ENCODE measurements at regions not wholly inside any gene's neighbourhood (a gene's known extent, or its start where the extent isn't known, plus 50 kb on each side); places are given as distances from the start of the nearest gene placed in this dataset.
"Not testable (repeated sequence)": the region's sequence is repeated elsewhere in the genome, so short reads cannot be mapped to it uniquely, and the experiment has no call there.

GRCh38 chr6:74568861-74569260, 637.0 kb downstream of the COL12A1 start:
- no peak overlapping the region for H2AFZ ChIP-seq (ENCODE audit: low read length)
- no peaks in the 10 kb centered on the region for H3K36me3 ChIP-seq (ENCODE audit: insufficient read depth, low read length)
- H3K27ac ChIP-seq (ENCODE audit: low read depth, low read length, poor library complexity, severe bottlenecking) = no peak overlapping the region
- no peaks in the 10 kb centered on the region for H3K27me3 ChIP-seq (ENCODE audit: insufficient read depth, low read length)
- TF ChIP-seq CTCF (IDR thresholded peaks at IDR 0.05; ENCODE audit: low read length) = no peak
- no peak for TF ChIP-seq EZH2 (IDR thresholded peaks at IDR 0.05; ENCODE audit: borderline replicate concordance, low read length)
- no peak overlapping the region for H3K4me2 ChIP-seq (ENCODE audit: low read length)
- H3K4me3 ChIP-seq (ENCODE audit: low read depth, low read length, poor library complexity, severe bottlenecking) = no peak overlapping the region
- H3K9me2 ChIP-seq (ENCODE audit: low read depth, low read length) = no peaks in the 10 kb centered on the region
- H3K9ac ChIP-seq (ENCODE audit: low read length) = no peak overlapping the region
- H3K9me3 ChIP-seq (ENCODE audit: low read length) = no peaks in the 10 kb centered on the region
- no peaks in the 10 kb centered on the region for H3K79me2 ChIP-seq (ENCODE audit: insufficient read depth, low read length)
- no peaks in the 10 kb centered on the region for H3K4me1 ChIP-seq (ENCODE audit: insufficient read depth, low read length, severe bottlenecking)
- no peaks in the 10 kb centered on the region for H3F3A ChIP-seq (ENCODE audit: insufficient read depth, low read length)
- H4K20me1 ChIP-seq (ENCODE audit: insufficient read depth, low read length) = no peaks in the 10 kb centered on the region

- H3F3A ChIP-seq (ENCODE audit: insufficient read depth, low read length); H4K20me1 ChIP-seq (ENCODE audit: insufficient read depth, low read length); H3K27me3 ChIP-seq (ENCODE audit: insufficient read depth, low read length); H3K9me2 ChIP-seq (ENCODE audit: low read depth, low read length); H3K27ac ChIP-seq (ENCODE audit: low read depth, low read length, poor library complexity, severe bottlenecking); H3K9ac ChIP-seq (ENCODE audit: low read length); H3K4me2 ChIP-seq (ENCODE audit: low read length); H3K9me3 ChIP-seq (ENCODE audit: low read length); H3K4me3 ChIP-seq (ENCODE audit: low read depth, low read length, poor library complexity, severe bottlenecking); H3K79me2 ChIP-seq (ENCODE audit: insufficient read depth, low read length); H3K36me3 ChIP-seq (ENCODE audit: insufficient read depth, low read length); H2AFZ ChIP-seq (ENCODE audit: low read length); H3K4me1 ChIP-seq (ENCODE audit: insufficient read depth, low read length, severe bottlenecking): not testable (repeated sequence)
These were observed 637.9 kb downstream of the COL12A1 start for GRCh38 chr6:74567923-74568290.

DNA sequence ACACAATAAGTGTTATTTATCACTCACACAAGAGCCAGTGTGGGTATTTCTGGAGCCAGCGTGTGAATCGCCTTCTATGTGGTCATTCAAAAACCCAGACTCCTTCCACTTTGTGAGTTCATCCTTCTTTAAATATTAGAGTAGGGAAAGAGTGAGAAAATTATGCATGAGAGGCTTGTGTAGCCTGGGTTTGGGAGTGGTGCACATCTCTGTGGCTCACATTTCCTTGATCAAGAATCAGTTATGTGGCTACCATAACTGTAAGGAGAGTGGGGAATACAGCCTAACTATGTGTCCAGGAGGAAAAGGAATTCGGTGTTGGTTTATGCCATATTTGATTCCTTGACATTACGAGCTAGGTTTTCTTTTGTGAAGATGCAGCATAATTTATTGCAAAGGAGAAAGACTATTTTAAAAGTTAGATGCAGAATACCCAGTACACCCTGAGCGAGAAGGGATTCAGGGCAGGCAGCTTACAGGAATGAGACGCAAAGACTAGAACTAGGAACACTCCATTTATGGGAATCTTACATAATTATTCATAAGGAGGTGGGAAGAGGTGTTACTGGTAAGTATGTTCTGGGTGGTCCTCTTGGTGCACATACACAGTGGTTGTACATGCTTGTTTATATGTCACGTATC, 638.5 kb downstream of the COL12A1 start:
- no peak overlapping the region for H2AFZ ChIP-seq (ENCODE audit: low read length)
- no peaks in the 10 kb centered on the region for H3K9me3 ChIP-seq (ENCODE audit: low read length)
- H3K4me3 ChIP-seq (ENCODE audit: low read depth, low read length, poor library complexity, severe bottlenecking) = no peak overlapping the region
- H3K4me2 ChIP-seq (ENCODE audit: low read length) = no peak overlapping the region
- no peak overlapping the region for H3K9ac ChIP-seq (ENCODE audit: low read length)
- H4K20me1 ChIP-seq (ENCODE audit: insufficient read depth, low read length) = no peaks in the 10 kb centered on the region
- no peaks in the 10 kb centered on the region for H3K36me3 ChIP-seq (ENCODE audit: insufficient read depth, low read length)
- H3K27me3 ChIP-seq (ENCODE audit: insufficient read depth, low read length) = no peaks in the 10 kb centered on the region
- no peak overlapping the region for H3K27ac ChIP-seq (ENCODE audit: low read depth, low read length, poor library complexity, severe bottlenecking)
- H3F3A ChIP-seq (ENCODE audit: insufficient read depth, low read length) = no peaks in the 10 kb centered on the region
- TF ChIP-seq CTCF (IDR thresholded peaks at IDR 0.05; ENCODE audit: low read length) (no peak), EZH2 (IDR thresholded peaks at IDR 0.05; ENCODE audit: borderline replicate concordance, low read length) (no peak)
- H3K9me2 ChIP-seq (ENCODE audit: low read depth, low read length) = no peaks in the 10 kb centered on the region
- H3K4me1 ChIP-seq (ENCODE audit: insufficient read depth, low read length, severe bottlenecking) = no peaks in the 10 kb centered on the region
- no peaks in the 10 kb centered on the region for H3K79me2 ChIP-seq (ENCODE audit: insufficient read depth, low read length)

GRCh38 chr6:74557236-74557635, 648.6 kb downstream of the COL12A1 start:
- no peak overlapping the region for H3K27ac ChIP-seq (ENCODE audit: low read depth, low read length, poor library complexity, severe bottlenecking)
- H3K9ac ChIP-seq (ENCODE audit: low read length) = no peak overlapping the region
- H3K79me2 ChIP-seq (ENCODE audit: insufficient read depth, low read length) = no peaks in the 10 kb centered on the region
- no peaks in the 10 kb centered on the region for H3F3A ChIP-seq (ENCODE audit: insufficient read depth, low read length)
- H3K36me3 ChIP-seq (ENCODE audit: insufficient read depth, low read length) = no peaks in the 10 kb centered on the region
- H3K4me1 ChIP-seq (ENCODE audit: insufficient read depth, low read length, severe bottlenecking) = no peaks in the 10 kb centered on the region
- H3K9me3 ChIP-seq (ENCODE audit: low read length) = no peaks in the 10 kb centered on the region
- H3K9me2 ChIP-seq (ENCODE audit: low read depth, low read length) = no peaks in the 10 kb centered on the region
- no peaks in the 10 kb centered on the region for H3K27me3 ChIP-seq (ENCODE audit: insufficient read depth, low read length)
- TF ChIP-seq EZH2 (IDR thresholded peaks at IDR 0.05; ENCODE audit: borderline replicate concordance, low read length) (no peak), CTCF (IDR thresholded peaks at IDR 0.05; ENCODE audit: low read length) (no peak)
- no peak overlapping the region for H3K4me2 ChIP-seq (ENCODE audit: low read length)
- H2AFZ ChIP-seq (ENCODE audit: low read length) = no peak overlapping the region
- H3K4me3 ChIP-seq (ENCODE audit: low read depth, low read length, poor library complexity, severe bottlenecking) = no peak overlapping the region
- no peaks in the 10 kb centered on the region for H4K20me1 ChIP-seq (ENCODE audit: insufficient read depth, low read length)
